ENCODE measurements at regions not wholly inside any gene's neighbourhood (a gene's known extent, or its start where the extent isn't known, plus 50 kb on each side); places are given as distances from the start of the nearest gene placed in this dataset.

- Histone ChIP-seq H3K27ac (ENCODE audit: low read depth, low read length) (no peak overlapping the region), H3K4me3 (ENCODE audit: extremely low read depth in 1 of 4, insufficient read depth in 2 of 4, low read depth in 3 of 4, low read length in 4 of 4) (no peak overlapping the region), H3K4me2 (ENCODE audit: insufficient read depth in 1 of 2, low read depth in 2 of 2, low read length in 2 of 2) (no peak overlapping the region), H3K9me3 (ENCODE audit: insufficient read depth in 2 of 2, low read depth in 1 of 2, low read length in 1 of 2) (peaks cover 64 to 88% of the 10 kb centered on the region in 2 experiments), H3K27me3 (replicated peaks in 1 of 4; ENCODE audit: control insufficient read depth in 3 of 4, extremely low read depth in 1 of 4, insufficient read depth in 3 of 4, low read length in 3 of 4) (no peaks in the 10 kb centered on the region), H2AFZ (ENCODE audit: low read length) (no peak overlapping the region), H4K8ac (ENCODE audit: extremely low read depth, insufficient read depth, low read length) (no peak overlapping the region), H2BK120ac (replicated peaks; ENCODE audit: low read depth, low read length) (no peak overlapping the region), H2AK5ac (ENCODE audit: low read depth, low read length) (no peak overlapping the region), H4K20me1 (replicated peaks in 1 of 2; ENCODE audit: control insufficient read depth in 1 of 2, insufficient read depth in 2 of 2, low read length in 2 of 2) (no peaks in the 10 kb centered on the region), H3K23me2 (ENCODE audit: low read depth, low read length) (no peaks in the 10 kb centered on the region), H3K18ac (ENCODE audit: extremely low read depth, low read length) (no peak overlapping the region), H3K4ac (replicated peaks; ENCODE audit: insufficient read length, low read depth, low read length) (no peak overlapping the region), H2BK12ac (ENCODE audit: low read depth, low read length) (no peak overlapping the region), H3K56ac (replicated peaks; ENCODE audit: insufficient read length, low read depth, low read length) (no peak overlapping the region), H3K23ac (ENCODE audit: insufficient read length) (no peak overlapping the region), H3K36me3 (ENCODE audit: control insufficient read depth in 2 of 4, insufficient read depth in 4 of 4, low read length in 3 of 4) (no peaks in the 10 kb centered on the region), H2BK20ac (ENCODE audit: low read length) (no peak overlapping the region), H3K9ac (replicated peaks in 1 of 4; ENCODE audit: extremely low read depth in 1 of 4, low read depth in 3 of 4, low read length in 3 of 4) (no peak overlapping the region), H3K79me1 (ENCODE audit: low read depth, low read length) (no peaks in the 10 kb centered on the region), H4K91ac (replicated peaks; ENCODE audit: insufficient read length, low read length) (no peak overlapping the region), H4K5ac (ENCODE audit: insufficient read length, low read depth, low read length) (no peak overlapping the region), H3K79me2 (ENCODE audit: control insufficient read depth in 1 of 2, insufficient read depth in 2 of 2, low read length in 2 of 2) (no peaks in the 10 kb centered on the region), H2BK15ac (ENCODE audit: low read length) (no peak overlapping the region), H2BK5ac (ENCODE audit: low read depth, low read length) (no peak overlapping the region), H3K14ac (ENCODE audit: insufficient read length) (no peak overlapping the region), H3K4me1 (replicated peaks in 1 of 4; ENCODE audit: control insufficient read depth in 3 of 4, insufficient read depth in 4 of 4, low read length in 3 of 4) (no peaks in the 10 kb centered on the region)
- no peak for TF ChIP-seq TAF7 (optimal IDR thresholded peaks at IDR 0.05; ENCODE audit: borderline replicate concordance, low read depth, low read length)
- TF ChIP-seq E2F6 (IDR thresholded peaks at IDR 0.05) = no peak
- TF ChIP-seq BACH1 (IDR thresholded peaks at IDR 0.05; ENCODE audit: low read length) = no peak
- no peak for TF ChIP-seq JUN (IDR thresholded peaks at IDR 0.05; ENCODE audit: low read depth, low read length)
- TF ChIP-seq CBX8 (IDR thresholded peaks at IDR 0.05; ENCODE audit: borderline replicate concordance, low read depth, low read length) = no peak
- no peak for DNase-seq (ENCODE audit: low read depth in 1 of 2, low spot score in 2 of 2)
- ChIA-PET POLR2A (ENCODE audit: partially characterized antibody) (no interaction called here), CTCF (ENCODE audit: partially characterized antibody) (no interaction called here)
- no peak for FAIRE-seq
- whole genome bisulfite sequencing, 2 experiments (ENCODE audit: extremely low coverage in 1 of 2, insufficient coverage in 1 of 2, insufficient read length in 1 of 2, insufficient replicate concordance in 2 of 2, low coverage in 1 of 2, low lambda C conversion rate in 2 of 2, missing lambda C conversion rate in 1 of 2) = 76% methylated on average over 4 of the region's 5 CpGs; no CpG with 5 or more reads in 1 of the 2 experiments
These were observed 319.9 kb downstream of the TMEM121 start for GRCh38 chr14:105846312-105846711.

Measured in H1 (cell line).